IPS-18a (cell line): ENCODE measurements at regions not wholly inside any gene's neighbourhood (a gene's known extent, or its start where the extent isn't known, plus 50 kb on each side); places are given as distances from the start of the nearest gene placed in this dataset.
"Not testable (repeated sequence)": the region's sequence is repeated elsewhere in the genome, so short reads cannot be mapped to it uniquely, and the experiment has no call there.

Experiments used
- H3K27ac ChIP-seq: one replicate; pipeline ENCODE4 v1.5.1; 2013; ENCODE audit warnings: low read length
- H3K27me3 ChIP-seq: one replicate; pipeline ENCODE4 v1.6.1; 2013; ENCODE audit warnings: mild to moderate bottlenecking, low read length; ENCODE audit not compliant: control insufficient read depth, insufficient read depth
- H3K36me3 ChIP-seq: one replicate; pipeline ENCODE4 v1.6.1; 2013; ENCODE audit warnings: low read depth, low read length; ENCODE audit not compliant: control insufficient read depth
- H3K4me1 ChIP-seq: one replicate; pipeline ENCODE4 v1.6.1; 2013; ENCODE audit warnings: low read depth, low read length; ENCODE audit not compliant: control insufficient read depth
- H3K4me3 ChIP-seq: one replicate; pipeline ENCODE4 v1.5.1; 2013; ENCODE audit warnings: low read length
- H3K9ac ChIP-seq: one replicate; pipeline ENCODE4 v1.6.1; 2013; ENCODE audit warnings: mild to moderate bottlenecking, low read length, moderate library complexity
- H3K9me3 ChIP-seq: one replicate; pipeline ENCODE4 v1.6.1; 2013; ENCODE audit warnings: low read depth, low read length; ENCODE audit not compliant: control insufficient read depth

DNA sequence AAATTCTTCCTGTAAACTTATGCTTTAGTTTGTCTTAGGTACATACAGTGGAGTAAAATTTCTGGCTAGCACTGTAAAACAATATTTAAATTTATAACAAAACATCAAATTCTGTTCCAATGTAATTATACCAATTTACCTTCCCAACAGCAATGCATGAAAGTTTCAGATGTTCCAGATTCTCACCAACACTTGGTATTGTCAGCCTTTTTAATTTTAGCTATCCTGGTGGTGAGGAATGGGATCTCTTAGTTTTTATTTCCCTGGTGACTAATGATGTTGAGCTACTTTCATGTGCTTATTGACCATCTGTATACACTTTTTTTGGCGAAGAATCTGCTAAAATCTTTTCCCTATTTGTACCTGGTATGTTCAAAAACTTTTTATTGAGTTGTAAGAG, 76.1 kb upstream of the PHACTR1 start:
- no peak overlapping the region for H3K4me3 ChIP-seq
- no peak overlapping the region for H3K9ac ChIP-seq
- no peaks in the 10 kb centered on the region for H3K9me3 ChIP-seq
- H3K4me1 ChIP-seq, result peaks cover 4% of the 10 kb centered on the region
- no peaks in the 10 kb centered on the region for H3K36me3 ChIP-seq
- H3K27me3 ChIP-seq, result no peaks in the 10 kb centered on the region
- H3K27ac ChIP-seq, result no peak overlapping the region

GRCh38 chr6:12641785-12642184, 74.8 kb upstream of the PHACTR1 start:
- not testable (repeated sequence) for H3K36me3 ChIP-seq, H3K4me1 ChIP-seq, H3K27ac ChIP-seq, H3K4me3 ChIP-seq, H3K9ac ChIP-seq, H3K27me3 ChIP-seq, H3K9me3 ChIP-seq

DNA sequence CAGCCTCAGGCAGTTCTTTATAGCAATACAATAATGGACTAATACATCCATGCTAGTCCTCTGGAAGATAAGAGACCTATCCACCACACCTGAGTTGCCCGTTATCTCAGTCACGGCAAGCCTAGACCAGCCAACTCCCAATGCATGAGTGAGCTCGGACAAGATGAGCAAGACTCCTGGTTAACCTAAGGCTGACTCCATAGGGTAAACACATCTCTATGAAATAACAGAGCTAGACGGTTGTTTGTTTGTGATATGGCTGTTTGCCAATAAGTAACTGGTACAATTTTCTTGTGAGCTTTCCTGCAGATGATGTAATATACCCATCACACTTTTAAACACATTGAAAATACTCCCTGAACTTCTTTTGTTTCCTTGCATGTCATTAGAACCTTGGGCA, 70.6 kb upstream of the PHACTR1 start:
- Histone ChIP-seq H3K27ac (no peak overlapping the region), H3K27me3 (no peaks in the 10 kb centered on the region), H3K4me1 (no peaks in the 10 kb centered on the region), H3K9ac (no peak overlapping the region), H3K4me3 (no peak overlapping the region), H3K36me3 (no peaks in the 10 kb centered on the region), H3K9me3 (no peaks in the 10 kb centered on the region)

GRCh38 chr6:12648171-12648570, 68.4 kb upstream of the PHACTR1 start:
- Histone ChIP-seq H3K36me3 (no peaks in the 10 kb centered on the region), H3K9ac (no peak overlapping the region), H3K27me3 (no peaks in the 10 kb centered on the region), H3K4me1 (no peaks in the 10 kb centered on the region), H3K27ac (no peak overlapping the region), H3K9me3 (no peaks in the 10 kb centered on the region), H3K4me3 (no peak overlapping the region)

GRCh38 chr6:12649325-12649724, 67.2 kb upstream of the PHACTR1 start:
- no peaks in the 10 kb centered on the region for H3K9me3 ChIP-seq
- H3K36me3 ChIP-seq, result no peaks in the 10 kb centered on the region
- H3K27me3 ChIP-seq, result peaks cover 6% of the 10 kb centered on the region
- no peaks in the 10 kb centered on the region for H3K4me1 ChIP-seq
- H3K4me3 ChIP-seq, result no peak overlapping the region
- H3K9ac ChIP-seq, result no peak overlapping the region
- no peak overlapping the region for H3K27ac ChIP-seq

DNA sequence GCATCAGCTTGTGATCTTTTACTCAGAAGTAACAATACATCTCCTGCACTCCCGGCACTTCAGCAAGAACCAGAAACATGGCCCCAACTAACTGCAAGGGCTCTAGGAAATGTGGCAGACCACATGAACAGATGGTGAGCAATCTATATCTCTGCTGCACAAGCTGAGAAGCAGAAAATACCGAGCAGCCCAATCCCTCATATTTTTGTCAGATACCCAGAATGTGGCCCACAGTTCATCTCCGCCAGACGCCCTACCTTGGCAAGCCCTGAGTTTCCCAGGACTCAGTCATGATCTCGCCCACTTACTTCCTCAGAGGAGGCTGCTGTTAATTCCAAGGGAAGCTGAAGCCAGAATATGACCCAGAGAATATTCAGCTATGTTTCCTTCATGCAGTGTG, 63.1 kb upstream of the PHACTR1 start:
- Histone ChIP-seq H3K4me3 (no peak overlapping the region), H3K27me3 (peaks cover 43% of the 10 kb centered on the region), H3K36me3 (no peaks in the 10 kb centered on the region), H3K4me1 (no peaks in the 10 kb centered on the region), H3K9ac (no peak overlapping the region), H3K9me3 (no peaks in the 10 kb centered on the region), H3K27ac (no peak overlapping the region)

- no peak overlapping the region for H3K9ac ChIP-seq
- no peaks in the 10 kb centered on the region for H3K9me3 ChIP-seq
- H3K4me3 ChIP-seq, result no peak overlapping the region
- peaks cover 43% of the 10 kb centered on the region for H3K27me3 ChIP-seq
- no peaks in the 10 kb centered on the region for H3K36me3 ChIP-seq
- no peak overlapping the region for H3K27ac ChIP-seq
- no peaks in the 10 kb centered on the region for H3K4me1 ChIP-seq
These were observed 62.5 kb upstream of the PHACTR1 start for GRCh38 chr6:12654107-12654506.

- Histone ChIP-seq H3K36me3 (no peaks in the 10 kb centered on the region), H3K9me3 (no peaks in the 10 kb centered on the region), H3K27ac (no peak overlapping the region), H3K4me3 (no peak overlapping the region), H3K27me3 (peaks cover 43% of the 10 kb centered on the region), H3K4me1 (no peaks in the 10 kb centered on the region), H3K9ac (no peak overlapping the region)
These were observed 62.1 kb upstream of the PHACTR1 start for GRCh38 chr6:12654514-12654913.

- H3K36me3 ChIP-seq, result no peaks in the 10 kb centered on the region
- H3K4me1 ChIP-seq, result peaks cover 3% of the 10 kb centered on the region
- H3K9me3 ChIP-seq, result no peaks in the 10 kb centered on the region
- H3K4me3 ChIP-seq, result no peak overlapping the region
- H3K27ac ChIP-seq, result no peak overlapping the region
- peaks cover 43% of the 10 kb centered on the region for H3K27me3 ChIP-seq
- H3K9ac ChIP-seq, result no peak overlapping the region
These were observed 59.7 kb upstream of the PHACTR1 start for GRCh38 chr6:12656906-12657305.

GRCh38 chr6:12657884-12658283, 58.7 kb upstream of the PHACTR1 start:
- H3K27ac ChIP-seq, result no peak overlapping the region
- peaks cover 3% of the 10 kb centered on the region for H3K4me1 ChIP-seq
- H3K4me3 ChIP-seq, result no peak overlapping the region
- no peak overlapping the region for H3K9ac ChIP-seq
- H3K9me3 ChIP-seq, result no peaks in the 10 kb centered on the region
- H3K27me3 ChIP-seq, result peaks cover 43% of the 10 kb centered on the region
- no peaks in the 10 kb centered on the region for H3K36me3 ChIP-seq

DNA sequence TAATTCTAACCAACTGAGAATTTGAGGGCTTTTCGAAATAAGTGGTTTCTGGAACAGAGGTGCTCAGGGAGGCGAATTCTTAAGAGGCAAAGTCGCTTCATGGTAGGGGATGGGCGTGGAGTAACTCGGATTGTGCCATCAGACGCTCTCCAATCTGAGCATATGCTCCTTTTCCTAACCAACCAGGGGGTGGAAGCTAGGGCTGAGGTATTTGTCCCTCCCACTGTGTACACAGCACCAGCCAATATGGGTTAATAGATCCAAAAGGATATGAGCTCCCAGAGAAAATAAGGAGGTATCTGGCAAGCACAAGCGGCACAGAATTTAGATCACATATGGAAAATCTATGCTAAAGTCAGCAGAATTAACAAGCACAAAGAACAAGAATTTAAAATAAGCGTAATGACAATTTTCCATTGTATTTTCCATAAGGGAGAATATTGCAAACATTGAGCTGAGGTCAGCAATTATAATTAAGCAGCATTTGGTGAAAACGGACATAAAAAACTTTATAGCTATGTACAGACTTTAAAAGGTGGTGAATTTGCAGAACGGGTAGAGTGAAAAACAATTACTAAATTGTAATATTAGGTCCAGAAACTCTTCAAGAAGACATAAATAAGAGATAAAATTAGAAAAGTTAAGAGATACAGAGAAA, 55.0 kb upstream of the PHACTR1 start:
- Histone ChIP-seq H3K4me3 (no peak overlapping the region), H3K27me3 (peaks cover 15% of the 10 kb centered on the region), H3K9me3 (no peaks in the 10 kb centered on the region), H3K9ac (no peak overlapping the region), H3K36me3 (no peaks in the 10 kb centered on the region), H3K4me1 (peaks cover 3% of the 10 kb centered on the region), H3K27ac (no peak overlapping the region)
